ENCODE measurements at regions not wholly inside any gene's neighbourhood (a gene's known extent, or its start where the extent isn't known, plus 50 kb on each side); places are given as distances from the start of the nearest gene placed in this dataset.
A peak's percentile ranks its signal among the peaks of the same experiment; 100 is the strongest.

GRCh38 chr7:130912862-130913638 is 179.0 kb upstream of the KLF14 start:
- no peaks in the 10 kb centered on the region for H3K27me3 Mint-ChIP-seq (ENCODE audit: low read depth)
- H3K9me3 Mint-ChIP-seq: no peaks in the 10 kb centered on the region
- DNase-seq (peak; percentile 78), ATAC-seq (peak; percentile 74 to 77)
- H3K4me3 Mint-ChIP-seq: peak overlapping the region; percentile 84
- peaks cover 92% of the 10 kb centered on the region for H3K4me1 Mint-ChIP-seq (ENCODE audit: low read depth)
- peaks cover 81% of the 10 kb centered on the region for H3K36me3 Mint-ChIP-seq (ENCODE audit: insufficient read depth)

- Mint-ChIP-seq H3K27me3 (ENCODE audit: low read depth) (no peaks in the 10 kb centered on the region), H3K36me3 (ENCODE audit: insufficient read depth) (peaks cover 85% of the 10 kb centered on the region), H3K4me3 (peak overlapping the region; percentile 84), H3K9me3 (no peaks in the 10 kb centered on the region), H3K4me1 (ENCODE audit: low read depth) (peaks cover 95% of the 10 kb centered on the region)
- ATAC-seq: peak in 1 of 2 donors; percentile 3
- DNase-seq: no peak
Observed at GRCh38 chr7:130913639-130914553, 179.9 kb upstream of the KLF14 start.

- ATAC-seq: no peak
- H3K36me3 Mint-ChIP-seq (ENCODE audit: insufficient read depth): peaks cover 84% of the 10 kb centered on the region
- peaks cover 94% of the 10 kb centered on the region for H3K4me1 Mint-ChIP-seq (ENCODE audit: low read depth)
- no peak for DNase-seq
- H3K27me3 Mint-ChIP-seq (ENCODE audit: low read depth): no peaks in the 10 kb centered on the region
- no peaks in the 10 kb centered on the region for H3K9me3 Mint-ChIP-seq
- peak overlapping the region; percentile 84 for H3K4me3 Mint-ChIP-seq
Observed at GRCh38 chr7:130914554-130915294, 180.7 kb upstream of the KLF14 start.

GRCh38 chr7:130917669-130918128 is 183.7 kb upstream of the KLF14 start:
- H3K36me3 Mint-ChIP-seq (ENCODE audit: insufficient read depth): peaks cover 73% of the 10 kb centered on the region
- DNase-seq: no peak
- no peaks in the 10 kb centered on the region for H3K27me3 Mint-ChIP-seq (ENCODE audit: low read depth)
- ATAC-seq: peak in 1 of 2 donors; percentile 4
- peak overlapping the region; percentile 64 for H3K4me3 Mint-ChIP-seq
- H3K9me3 Mint-ChIP-seq: no peaks in the 10 kb centered on the region
- peaks cover 92% of the 10 kb centered on the region for H3K4me1 Mint-ChIP-seq (ENCODE audit: low read depth)

GRCh38 chr7:130918129-130919052 is 184.4 kb upstream of the KLF14 start:
- Mint-ChIP-seq H3K9me3 (no peaks in the 10 kb centered on the region), H3K36me3 (ENCODE audit: insufficient read depth) (peaks cover 78% of the 10 kb centered on the region), H3K4me3 (peak overlapping the region; percentile 64), H3K4me1 (ENCODE audit: low read depth) (peaks cover 96% of the 10 kb centered on the region), H3K27me3 (ENCODE audit: low read depth) (no peaks in the 10 kb centered on the region)
- DNase-seq: no peak
- ATAC-seq: peak; percentile 23 to 31

- H3K9me3 Mint-ChIP-seq: no peaks in the 10 kb centered on the region
- ATAC-seq (peak in 1 of 2 donors; percentile 25), DNase-seq (no peak)
- H3K27me3 Mint-ChIP-seq (ENCODE audit: low read depth): no peaks in the 10 kb centered on the region
- peaks cover 95% of the 10 kb centered on the region for H3K4me1 Mint-ChIP-seq (ENCODE audit: low read depth)
- peaks cover 73% of the 10 kb centered on the region for H3K36me3 Mint-ChIP-seq (ENCODE audit: insufficient read depth)
- peak overlapping the region; percentile 35 for H3K4me3 Mint-ChIP-seq
Observed at GRCh38 chr7:130919316-130920103, 185.5 kb upstream of the KLF14 start.

GRCh38 chr7:130920122-130920521 is 186.1 kb upstream of the KLF14 start:
- H3K4me3 Mint-ChIP-seq: peak overlapping the region; percentile 35
- no peak for DNase-seq
- H3K9me3 Mint-ChIP-seq: no peaks in the 10 kb centered on the region
- H3K27me3 Mint-ChIP-seq (ENCODE audit: low read depth): no peaks in the 10 kb centered on the region
- ATAC-seq: no peak
- peaks cover 70% of the 10 kb centered on the region for H3K36me3 Mint-ChIP-seq (ENCODE audit: insufficient read depth)
- peaks cover 96% of the 10 kb centered on the region for H3K4me1 Mint-ChIP-seq (ENCODE audit: low read depth)

GRCh38 chr7:130921391-130922180 is 187.6 kb upstream of the KLF14 start:
- Mint-ChIP-seq H3K36me3 (ENCODE audit: insufficient read depth) (peaks cover 71% of the 10 kb centered on the region), H3K9me3 (no peaks in the 10 kb centered on the region), H3K4me1 (ENCODE audit: low read depth) (peaks cover 96% of the 10 kb centered on the region), H3K27me3 (ENCODE audit: low read depth) (no peaks in the 10 kb centered on the region), H3K4me3 (no peak overlapping the region)
- no peak for ATAC-seq
- DNase-seq: no peak

- Mint-ChIP-seq H3K4me1 (ENCODE audit: low read depth) (peaks cover 96% of the 10 kb centered on the region), H3K27me3 (ENCODE audit: low read depth) (no peaks in the 10 kb centered on the region), H3K36me3 (ENCODE audit: insufficient read depth) (peaks cover 74% of the 10 kb centered on the region), H3K9me3 (no peaks in the 10 kb centered on the region), H3K4me3 (peak overlapping the region; percentile 11)
- DNase-seq: no peak
- no peak for ATAC-seq
Observed at GRCh38 chr7:130922206-130923112, 188.5 kb upstream of the KLF14 start.

GRCh38 chr7:130923365-130923764 is 189.4 kb upstream of the KLF14 start:
- no peak overlapping the region for H3K4me3 Mint-ChIP-seq
- H3K9me3 Mint-ChIP-seq: no peaks in the 10 kb centered on the region
- peaks cover 96% of the 10 kb centered on the region for H3K4me1 Mint-ChIP-seq (ENCODE audit: low read depth)
- no peaks in the 10 kb centered on the region for H3K27me3 Mint-ChIP-seq (ENCODE audit: low read depth)
- no peak for ATAC-seq
- DNase-seq: no peak
- peaks cover 72% of the 10 kb centered on the region for H3K36me3 Mint-ChIP-seq (ENCODE audit: insufficient read depth)

GRCh38 chr7:130923930-130924329 is 189.9 kb upstream of the KLF14 start:
- H3K9me3 Mint-ChIP-seq: no peaks in the 10 kb centered on the region
- no peak overlapping the region for H3K4me3 Mint-ChIP-seq
- peaks cover 94% of the 10 kb centered on the region for H3K4me1 Mint-ChIP-seq (ENCODE audit: low read depth)
- ATAC-seq (no peak), DNase-seq (no peak)
- H3K36me3 Mint-ChIP-seq (ENCODE audit: insufficient read depth): peaks cover 68% of the 10 kb centered on the region
- no peaks in the 10 kb centered on the region for H3K27me3 Mint-ChIP-seq (ENCODE audit: low read depth)
